ENCODE measurements at regions not wholly inside any gene's neighbourhood (a gene's known extent, or its start where the extent isn't known, plus 50 kb on each side); places are given as distances from the start of the nearest gene placed in this dataset.
"Not testable (repeated sequence)": the region's sequence is repeated elsewhere in the genome, so short reads cannot be mapped to it uniquely, and the experiment has no call there.

DNA sequence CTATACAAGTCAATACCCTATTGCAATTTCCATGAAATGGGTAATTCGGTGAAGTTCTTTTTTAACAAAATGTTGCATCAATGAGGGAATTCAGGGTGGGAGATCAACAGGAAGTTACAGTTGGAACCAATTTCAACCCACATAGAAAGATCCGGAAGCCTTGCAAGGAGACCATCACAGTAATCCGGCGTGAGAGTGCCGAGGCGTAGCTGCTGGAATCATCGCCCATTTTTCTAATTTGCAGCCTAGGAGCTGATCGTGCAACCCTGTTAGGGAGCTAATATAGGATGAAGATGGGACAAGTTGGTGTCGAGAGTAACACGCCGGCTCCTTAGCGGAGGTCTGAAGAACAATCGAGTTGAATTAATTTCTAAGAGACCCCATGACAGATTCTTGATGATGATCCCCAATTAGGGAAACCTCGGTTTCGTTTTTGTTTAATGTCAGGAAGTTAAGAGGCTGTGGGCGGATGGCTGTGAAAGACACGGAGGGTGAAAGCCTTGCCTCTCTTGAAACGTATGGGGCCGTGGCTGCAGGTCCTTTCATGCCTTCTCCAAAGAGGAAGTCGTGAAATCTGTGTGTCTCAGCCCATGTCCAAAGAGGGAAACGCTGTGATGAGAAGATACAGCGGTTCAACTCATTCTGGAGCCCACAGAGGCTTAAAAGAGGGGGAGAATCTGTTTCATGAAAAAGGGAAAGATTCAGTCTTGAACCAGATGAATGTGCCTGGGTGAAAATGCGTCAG is 51.2 kb upstream of the CARD11 start:
- intact Hi-C loops (cut with DNase I): no loop called here
- no peak for DNase-seq

DNA sequence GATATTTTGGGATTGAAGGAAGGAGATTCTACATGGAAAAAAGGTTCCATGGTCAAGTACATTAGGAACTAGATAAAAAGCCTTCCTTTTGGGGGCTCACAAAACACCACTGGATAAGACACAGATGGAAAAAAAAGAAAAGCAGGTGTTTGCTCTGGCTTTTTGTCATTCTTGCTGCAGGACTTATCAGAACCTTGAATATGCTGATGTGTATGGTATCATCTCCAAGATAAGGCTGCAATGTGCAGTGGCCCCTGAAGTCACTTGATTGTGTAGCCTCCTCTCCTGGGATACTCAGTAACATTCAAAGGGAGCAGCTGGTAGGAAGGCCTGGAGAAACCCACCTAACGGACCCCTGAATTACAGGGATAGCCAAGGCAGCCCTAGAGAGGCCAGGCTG is 54.1 kb upstream of the CARD11 start:
- intact Hi-C loops (cut with DNase I): no loop called here
- no peak for DNase-seq

DNA sequence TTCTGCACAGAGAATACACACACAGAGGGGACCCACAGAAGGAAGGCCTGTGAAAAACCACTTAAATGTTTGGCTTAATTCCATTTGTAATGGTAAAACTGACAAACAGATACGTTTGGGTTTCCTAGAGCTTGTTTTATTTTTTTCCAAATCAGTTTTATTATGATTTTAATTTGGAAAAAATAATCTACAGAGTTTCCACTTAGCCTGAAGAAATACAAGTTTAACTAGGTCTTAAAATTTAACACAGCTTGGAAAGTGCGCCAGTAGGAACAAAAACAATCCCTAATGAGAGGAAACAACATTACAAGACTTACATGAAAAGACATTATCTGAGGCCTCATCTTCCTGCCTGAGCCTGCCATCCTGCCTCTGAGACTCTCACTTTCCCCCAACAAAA is 58.5 kb upstream of the CARD11 start:
- intact Hi-C loops (cut with DNase I): no loop called here
- DNase-seq: no peak

DNA sequence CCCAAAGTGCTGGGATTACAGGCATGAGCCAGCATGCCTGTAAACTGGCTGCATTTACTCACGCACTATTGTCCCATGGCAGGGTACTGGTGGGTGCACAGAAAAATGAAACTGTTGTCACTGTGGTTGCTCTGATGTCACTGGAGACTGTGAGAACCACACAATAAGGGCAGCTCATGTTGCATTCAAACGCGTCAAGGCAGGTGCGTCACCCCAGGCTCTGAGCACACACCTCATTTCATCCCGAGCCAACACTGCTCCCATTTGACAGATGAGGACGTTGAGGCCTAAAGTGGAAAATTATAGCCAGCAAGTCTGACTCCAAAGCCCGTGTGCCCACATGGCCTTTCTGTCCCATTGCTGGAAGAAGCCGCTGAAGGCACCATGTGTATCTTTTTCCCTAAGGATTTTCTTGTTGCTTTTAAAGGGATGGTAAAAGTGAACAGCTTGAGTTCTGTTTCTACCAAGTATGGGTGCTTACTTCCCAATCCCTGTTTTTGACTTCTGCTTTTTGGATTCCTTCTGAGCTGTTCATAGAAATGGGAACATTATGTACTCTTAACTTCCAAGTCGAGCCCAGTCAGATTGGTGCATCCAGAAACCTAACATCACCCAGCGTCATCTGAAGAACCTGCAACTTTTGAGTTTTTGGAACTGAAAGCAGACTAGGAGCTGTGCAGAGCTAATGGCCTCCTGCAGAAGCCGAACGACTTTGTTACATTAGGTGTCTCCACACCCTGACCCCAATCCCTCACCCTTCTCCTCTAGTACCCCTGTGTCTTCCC is 60.1 kb upstream of the CARD11 start:
- peak in 1 of 10 donors; percentile 17 for DNase-seq
- intact Hi-C loops (cut with DNase I): no loop called here

DNA sequence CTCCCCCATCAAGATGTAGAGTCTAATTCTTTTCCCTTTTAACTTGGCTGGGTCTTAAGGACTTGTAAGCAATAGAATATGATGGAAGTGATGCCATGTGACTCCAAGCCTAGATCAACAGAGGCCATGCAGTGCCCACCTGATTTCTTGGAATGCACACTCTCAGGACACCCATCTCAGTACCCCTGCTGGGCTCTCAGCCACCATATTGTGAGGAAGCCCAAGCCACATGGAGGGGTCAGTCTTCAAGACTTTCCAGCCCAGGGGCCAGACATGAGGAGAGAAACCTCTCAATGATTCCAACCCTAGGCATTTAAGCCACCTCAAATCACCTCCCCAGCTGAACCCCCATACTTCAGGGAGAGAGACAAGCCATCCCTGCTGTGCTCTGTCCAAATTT is 62.2 kb upstream of the CARD11 start:
- no peak for DNase-seq
- intact Hi-C loops (cut with DNase I): no loop called here

DNA sequence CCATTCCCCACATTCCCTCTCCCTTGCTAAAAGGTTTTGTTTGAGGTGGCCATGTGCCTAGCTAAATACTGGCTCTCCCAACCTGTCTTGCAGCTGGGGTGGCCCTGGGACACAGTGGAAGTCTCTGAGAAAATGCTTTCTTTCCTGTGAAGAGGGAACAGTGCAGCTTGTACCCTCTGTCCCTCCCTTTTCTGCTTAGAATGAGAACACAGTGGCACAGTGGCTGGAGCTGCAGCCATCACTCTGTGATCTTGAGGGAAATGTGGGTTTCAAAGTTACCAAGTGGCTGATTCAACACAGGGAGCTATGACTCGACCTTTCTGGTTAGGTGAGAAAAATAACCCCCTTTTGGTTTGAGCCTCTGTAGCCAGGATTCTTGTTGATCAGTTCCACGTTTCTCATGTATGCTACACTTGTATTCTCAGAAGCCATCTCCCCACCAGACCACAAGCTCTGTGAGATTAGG is 62.7 kb upstream of the CARD11 start:
- no peak for DNase-seq
- intact Hi-C loops (cut with DNase I): no loop called here

DNA sequence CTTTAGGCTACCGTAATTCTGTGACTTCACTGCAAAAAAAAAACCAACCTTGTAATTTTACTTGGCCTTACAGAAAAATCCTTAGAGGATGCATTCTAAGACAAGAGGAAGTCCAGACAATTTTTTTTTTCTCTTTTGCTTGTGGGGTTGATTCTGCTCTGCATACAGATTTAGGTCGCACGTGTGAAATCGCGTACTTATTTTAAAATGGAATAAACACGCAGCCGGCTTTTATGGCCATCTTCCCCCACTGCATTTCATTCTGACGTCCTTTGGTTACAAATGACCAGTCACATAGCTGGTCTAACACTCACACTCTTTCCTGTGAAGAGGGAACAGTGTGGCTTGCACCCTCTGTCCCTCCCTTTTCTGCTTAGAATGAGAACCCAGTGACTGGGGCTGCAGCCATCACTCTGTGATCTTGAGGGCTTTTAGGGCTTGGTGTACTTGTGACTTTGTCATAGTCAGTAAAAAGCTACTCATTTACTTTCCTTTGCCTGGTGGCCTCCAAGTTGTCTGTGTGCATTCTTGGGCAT is 63.6 kb upstream of the CARD11 start:
- intact Hi-C loops (cut with DNase I): no loop called here
- no peak for DNase-seq

DNA sequence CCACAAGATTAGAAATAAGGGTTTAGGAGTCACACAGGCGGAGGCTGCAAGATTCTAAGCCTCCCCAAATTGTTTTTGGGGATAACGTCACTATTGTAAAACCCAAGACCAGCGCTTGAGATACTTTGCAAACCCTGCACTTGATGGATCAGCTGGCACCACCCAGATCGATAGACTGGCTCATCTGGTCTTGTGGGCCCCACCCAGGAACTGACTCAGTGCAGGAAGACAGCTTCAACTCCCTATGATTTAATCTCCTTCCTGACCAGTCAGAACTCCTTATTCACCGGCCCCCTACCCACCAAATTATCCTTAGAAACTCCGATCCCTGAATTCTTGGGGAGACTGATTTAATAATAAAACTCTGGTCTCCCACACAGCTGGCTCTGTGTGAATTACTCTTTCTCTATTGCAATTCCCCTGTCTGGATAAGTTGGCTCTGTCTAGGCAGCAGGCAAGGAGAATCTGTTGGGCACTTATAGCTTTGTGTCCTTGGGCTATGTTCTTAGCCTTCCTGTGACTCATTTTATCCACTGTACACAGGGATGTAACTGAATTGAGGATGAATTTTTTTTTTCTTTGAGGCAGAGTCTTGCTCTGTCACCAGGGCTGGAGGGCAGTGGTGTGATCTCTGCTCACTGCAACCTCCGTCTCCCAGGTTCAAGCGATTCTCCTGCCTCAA is 64.4 kb upstream of the CARD11 start:
- intact Hi-C loops (cut with DNase I): no loop called here
- peak in 1 of 10 donors; percentile 20 for DNase-seq

DNA sequence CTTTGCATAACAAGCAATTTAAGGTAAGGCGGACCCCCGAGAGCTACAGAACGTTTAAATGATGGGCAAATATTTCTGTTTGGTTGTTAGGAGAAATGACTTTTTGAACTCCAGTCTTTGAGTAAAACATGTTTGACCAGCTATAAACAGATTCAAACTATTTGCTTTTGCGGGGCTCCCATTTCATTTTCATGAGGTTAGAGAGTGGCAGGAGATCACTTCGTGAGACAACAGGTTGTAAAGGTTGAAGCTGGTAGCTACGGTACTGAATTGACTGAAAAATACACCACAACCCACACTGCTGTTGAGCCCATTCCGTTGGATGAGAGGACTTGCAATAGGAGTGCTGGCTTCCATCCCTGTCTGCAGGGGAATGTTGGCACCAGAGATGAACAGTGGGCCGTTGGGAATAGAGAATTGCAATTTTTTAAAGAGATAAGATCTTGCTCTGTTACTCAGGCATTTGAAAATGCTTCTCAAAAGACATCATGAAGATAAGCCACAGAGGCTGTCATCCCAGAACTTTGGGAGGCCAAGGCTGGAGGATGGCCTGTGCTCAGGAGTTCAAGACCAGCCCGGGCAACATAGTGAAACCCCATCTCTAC is 65.7 kb upstream of the CARD11 start:
- intact Hi-C loops (cut with DNase I): no loop called here
- peak in 1 of 10 donors; percentile 20 for DNase-seq

DNA sequence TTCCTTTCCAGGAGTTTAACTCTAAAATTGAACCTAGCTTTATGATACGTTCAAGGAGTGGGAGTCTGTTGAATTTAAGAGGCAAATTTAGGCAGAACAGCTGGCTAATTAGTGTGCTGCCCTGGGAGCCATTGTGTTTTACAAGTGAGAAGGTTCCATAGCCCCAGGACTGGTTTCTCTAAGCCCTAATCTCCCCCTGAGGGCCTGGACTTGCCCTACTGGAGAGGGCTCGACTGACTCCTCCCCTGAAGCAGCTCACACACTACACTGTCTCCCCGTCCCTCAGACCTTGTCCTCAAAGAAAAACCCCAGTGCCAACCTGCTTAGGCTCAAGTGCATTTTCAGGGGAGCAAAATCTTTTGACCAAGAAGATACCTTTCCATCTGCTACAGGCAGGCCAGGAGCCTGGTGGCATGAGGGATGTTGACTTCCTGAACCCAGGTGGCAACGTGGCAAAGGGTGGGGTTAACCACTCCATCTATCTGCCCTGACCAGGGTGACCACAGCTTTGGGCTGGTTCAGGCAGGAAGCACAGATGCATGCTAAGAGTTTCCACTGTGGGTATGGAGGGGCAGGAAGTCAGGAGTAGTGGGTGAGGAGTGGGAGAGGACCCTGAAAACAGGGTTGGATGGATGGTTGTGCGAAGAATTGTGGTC is 68.9 kb upstream of the CARD11 start:
- no peak for DNase-seq
- intact Hi-C loops (cut with DNase I): no loop called here

DNA sequence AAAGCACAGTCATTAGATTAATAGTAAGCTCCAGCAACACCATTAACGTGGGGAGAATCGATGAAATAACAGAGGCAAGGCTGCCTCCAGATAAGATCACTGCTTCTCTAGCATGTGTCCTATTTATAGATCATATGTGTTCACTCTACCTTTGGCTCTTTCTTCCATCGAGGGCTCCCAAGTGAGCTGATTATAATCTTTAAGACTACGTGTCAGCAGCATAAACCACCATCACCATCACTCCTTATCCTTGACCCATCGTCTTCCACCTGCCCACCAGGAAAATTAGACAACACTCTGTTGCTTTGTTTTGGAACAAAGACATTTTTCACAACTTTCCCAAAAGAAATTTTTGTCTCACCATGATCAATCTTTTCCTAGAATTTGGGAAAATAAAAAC is 71.2 kb upstream of the CARD11 start:
- intact Hi-C loops (cut with DNase I): no loop called here
- no peak for DNase-seq

DNA sequence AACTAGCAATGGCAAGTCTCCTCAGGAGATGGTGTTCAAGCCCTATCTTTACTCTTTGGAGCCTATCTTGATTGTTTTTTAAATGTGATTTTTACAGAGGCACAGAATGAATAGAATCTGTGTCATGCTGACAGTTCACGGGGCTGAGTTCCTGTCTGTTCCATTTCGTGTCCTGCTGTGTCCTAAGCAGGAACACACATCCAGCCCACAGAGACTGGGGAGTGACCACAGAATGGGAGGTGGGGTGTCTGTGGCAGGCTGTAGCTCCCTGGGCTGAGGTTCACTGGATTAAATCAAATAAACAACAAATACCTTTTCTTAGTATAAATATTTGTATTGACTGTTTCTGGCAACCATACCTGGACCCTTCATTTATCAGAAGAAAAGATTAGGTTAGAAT is 73.4 kb upstream of the CARD11 start:
- DNase-seq: no peak
- intact Hi-C loops (cut with DNase I): no loop called here

DNA sequence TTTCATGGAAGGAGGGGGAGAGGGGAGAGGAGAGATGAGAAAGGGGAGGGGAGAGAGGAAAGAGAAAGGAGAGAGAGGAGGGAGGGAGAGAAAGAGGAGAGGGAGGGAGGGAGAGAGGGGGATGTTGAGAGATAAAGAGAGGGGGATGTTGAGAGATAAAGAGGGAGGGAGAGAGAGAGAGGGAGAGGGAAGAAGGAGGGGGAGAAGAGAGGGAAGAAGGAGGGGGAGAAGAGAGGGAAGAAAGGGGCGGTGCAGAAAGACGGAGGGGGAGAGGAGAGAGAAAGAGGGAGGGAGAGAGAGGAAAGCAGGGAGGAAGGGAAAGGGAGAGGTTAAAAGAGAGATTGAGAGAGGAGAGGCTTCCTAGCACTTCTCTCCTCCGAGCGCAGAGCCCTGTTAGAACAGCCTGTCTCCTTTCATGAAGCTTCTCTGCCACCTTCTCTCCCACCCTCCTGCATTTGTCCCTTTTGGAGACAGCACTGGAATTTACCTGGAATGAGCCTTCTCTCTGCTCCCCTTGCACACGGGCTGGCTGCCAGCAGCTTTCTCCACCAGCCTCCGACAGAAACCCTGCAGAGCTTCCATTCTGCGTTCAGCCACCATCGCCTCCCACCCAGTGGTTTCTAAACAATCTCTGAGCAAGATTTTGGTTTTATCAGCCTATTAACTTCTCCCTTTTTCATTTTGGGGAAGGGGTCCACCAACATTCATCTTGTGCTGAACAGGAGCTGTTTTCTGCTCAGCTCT is 74.0 kb upstream of the CARD11 start:
- DNase-seq: no peak
- intact Hi-C loops (cut with DNase I): no loop called here

DNA sequence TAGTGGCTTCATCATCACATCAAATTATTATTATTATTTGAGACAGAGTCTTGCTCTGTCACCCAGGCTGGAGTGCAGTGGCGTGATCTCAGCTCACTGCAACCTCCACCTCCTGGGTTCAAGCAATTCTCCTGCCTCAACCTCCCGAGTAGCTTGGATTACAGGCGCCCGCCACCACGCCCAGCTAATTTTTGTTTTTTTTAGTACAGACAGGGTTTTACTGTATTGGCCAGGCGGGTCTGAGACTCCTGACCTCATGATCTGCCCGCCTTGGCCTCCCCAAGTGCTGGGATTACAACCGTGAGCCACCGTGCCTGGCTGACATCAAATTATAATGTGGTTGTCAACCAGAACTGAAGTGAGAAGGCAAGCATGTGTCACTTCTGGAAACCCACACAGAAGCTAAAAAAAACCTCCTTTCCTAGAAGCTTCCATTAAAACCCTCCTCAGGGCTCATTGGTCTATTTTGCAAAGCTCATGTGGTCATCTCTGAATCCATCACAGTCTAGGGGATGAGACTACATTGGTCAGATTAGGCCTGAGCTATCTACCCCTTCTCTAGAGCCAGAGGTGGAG is 75.8 kb upstream of the CARD11 start:
- DNase-seq; intact Hi-C loops (cut with DNase I): not testable (repeated sequence)

DNA sequence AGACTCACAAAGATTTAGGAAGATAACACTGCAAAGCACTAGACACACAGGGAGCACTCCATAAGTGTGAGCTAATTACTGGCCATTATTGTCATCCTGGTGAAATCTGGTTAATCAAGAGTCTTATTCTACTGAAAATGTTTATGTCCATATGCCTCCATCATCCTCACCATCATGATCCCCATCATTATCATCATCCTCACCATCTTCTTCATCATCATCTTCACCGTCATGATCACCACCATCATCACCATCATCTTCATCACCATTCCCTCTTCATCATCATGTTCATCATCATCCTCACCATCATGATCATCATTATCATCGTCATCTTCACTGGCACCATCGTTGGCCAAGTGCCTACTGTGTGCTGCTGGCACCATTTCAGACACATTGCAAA is 76.3 kb upstream of the CARD11 start:
- DNase-seq: no peak
- intact Hi-C loops (cut with DNase I): no loop called here

DNA sequence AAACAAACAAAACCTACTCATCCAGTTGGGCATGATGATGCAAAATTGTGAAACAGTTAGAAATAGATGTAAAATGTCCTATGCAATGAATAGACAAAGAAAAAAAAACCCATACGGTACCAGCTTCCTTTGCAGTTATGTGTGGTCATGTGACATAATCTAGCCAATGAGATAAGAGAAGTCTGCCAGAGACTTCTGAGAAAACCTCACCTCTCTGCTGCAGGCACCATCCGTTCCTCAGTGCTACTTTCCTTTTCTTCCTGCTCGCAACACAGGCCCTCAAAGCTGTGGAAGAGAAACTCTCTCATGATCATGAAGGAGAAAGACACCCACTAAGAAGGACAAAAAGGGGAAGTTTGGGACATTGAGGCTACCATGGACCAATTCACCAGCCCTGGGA is 76.8 kb upstream of the CARD11 start:
- no peak for DNase-seq
- intact Hi-C loops (cut with DNase I): no loop called here

DNA sequence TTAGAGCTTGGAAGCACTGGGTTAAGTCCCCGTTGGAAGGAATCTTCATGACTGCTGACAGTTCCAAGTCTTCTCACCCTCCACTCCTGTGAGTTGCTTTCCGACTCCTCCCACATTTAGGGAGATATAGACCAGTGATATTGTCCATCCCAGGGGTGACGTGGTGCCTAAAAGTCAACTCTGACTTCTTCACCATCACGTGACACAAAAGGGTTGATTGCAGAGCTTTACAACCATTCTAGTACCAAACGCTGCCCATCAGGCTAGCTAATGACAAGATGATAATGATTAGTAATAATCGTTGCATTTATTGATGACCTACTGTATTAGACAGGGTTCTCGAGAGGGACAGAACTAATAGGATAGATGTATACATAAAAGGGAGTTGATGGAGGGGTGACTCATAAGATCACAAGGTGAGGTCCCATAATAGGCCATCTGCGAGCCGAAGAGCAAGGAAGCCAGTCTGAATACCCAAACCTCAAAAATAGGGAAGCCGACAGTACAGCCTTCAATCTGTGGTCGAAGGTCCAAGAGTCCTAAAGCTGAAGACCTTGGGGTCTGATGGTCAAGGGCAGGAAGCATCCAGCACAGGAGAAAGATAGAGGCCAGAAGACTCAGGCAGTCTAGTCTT is 85.3 kb upstream of the CARD11 start:
- intact Hi-C loops (cut with DNase I): no loop called here
- DNase-seq: no peak

DNA sequence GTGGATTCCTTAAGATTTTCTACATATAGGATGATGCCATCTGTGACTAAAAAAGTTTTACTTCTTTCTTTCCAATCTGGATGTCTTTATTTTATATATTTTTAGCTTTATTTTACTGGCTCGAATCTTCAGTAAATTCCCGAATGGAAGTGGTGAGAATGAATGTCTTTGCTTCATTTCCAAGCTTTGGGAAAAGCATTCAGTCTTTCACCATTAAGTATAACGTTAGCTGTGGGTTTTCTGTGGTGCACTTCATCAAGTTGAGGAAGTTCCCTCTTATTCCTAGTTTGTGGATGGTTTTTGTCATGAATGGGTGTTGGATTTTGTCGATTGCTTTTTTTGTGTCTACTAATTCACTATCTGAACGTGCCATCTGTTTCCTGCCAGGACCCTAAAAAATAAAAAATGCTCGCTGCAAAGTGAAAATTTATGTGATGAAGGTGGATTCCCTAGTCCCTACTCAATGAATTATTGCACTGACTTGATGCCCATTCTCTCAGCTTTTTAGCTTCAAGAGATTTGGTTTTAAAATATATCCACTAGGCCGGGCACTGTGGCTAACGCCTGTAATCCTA is 90.2 kb upstream of the CARD11 start:
- no peak for DNase-seq
- intact Hi-C loops (cut with DNase I): no loop called here
